ENCODE measurements at regions not wholly inside any gene's neighbourhood (a gene's known extent, or its start where the extent isn't known, plus 50 kb on each side); places are given as distances from the start of the nearest gene placed in this dataset.
"Not testable (repeated sequence)": the region's sequence is repeated elsewhere in the genome, so short reads cannot be mapped to it uniquely, and the experiment has no call there.

DNA sequence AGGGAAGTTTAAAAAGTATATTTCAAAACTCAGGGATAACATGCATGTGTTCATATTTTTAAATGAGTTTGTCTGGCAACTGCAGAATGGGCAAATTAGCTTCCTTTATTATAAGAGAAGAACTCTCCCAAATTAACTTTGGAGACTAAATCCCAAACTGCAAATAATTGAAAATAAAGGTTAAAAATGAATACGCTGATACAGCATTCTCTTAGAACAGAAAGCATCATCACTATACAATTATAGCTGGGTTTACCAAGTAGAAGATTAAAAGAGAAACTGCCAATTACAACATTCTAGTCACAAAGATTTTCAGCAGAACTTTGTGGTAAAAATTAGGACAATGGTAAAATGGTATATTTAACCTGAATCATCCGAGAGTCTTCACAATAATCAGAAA is 73.3 kb downstream of the OLFM4 start:
- Mint-ChIP-seq H3K9me3 (ENCODE audit: low read depth) (no peaks in the 10 kb centered on the region), H3K36me3 (no peaks in the 10 kb centered on the region), H3K27ac (no peak overlapping the region), H3K27me3 (no peaks in the 10 kb centered on the region), H3K4me3 (no peak overlapping the region), H3K4me1 (no peaks in the 10 kb centered on the region)
- ATAC-seq (no peak), DNase-seq (no peak)
- CTCF ChIA-PET = no interaction called here

DNA sequence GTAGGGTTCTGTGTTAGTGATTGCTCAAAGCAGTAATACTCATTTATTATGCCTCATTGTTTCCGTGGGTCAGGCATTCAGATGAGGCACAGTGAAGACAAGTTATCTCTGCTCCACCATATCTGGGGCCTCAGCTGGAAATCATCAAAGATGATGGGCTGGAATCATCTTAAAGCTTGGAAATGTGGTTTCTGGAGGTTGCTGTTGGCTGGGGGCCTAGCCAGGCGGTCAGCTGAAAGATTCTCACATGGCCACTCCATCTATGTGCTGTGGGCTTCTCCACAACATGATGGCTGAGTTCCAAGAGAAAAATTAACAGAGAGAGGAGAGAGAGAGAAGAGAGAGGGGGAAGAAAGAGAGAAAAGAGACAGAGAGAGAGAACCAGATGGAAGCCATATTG is 75.5 kb downstream of the OLFM4 start:
- no peak for DNase-seq

DNA sequence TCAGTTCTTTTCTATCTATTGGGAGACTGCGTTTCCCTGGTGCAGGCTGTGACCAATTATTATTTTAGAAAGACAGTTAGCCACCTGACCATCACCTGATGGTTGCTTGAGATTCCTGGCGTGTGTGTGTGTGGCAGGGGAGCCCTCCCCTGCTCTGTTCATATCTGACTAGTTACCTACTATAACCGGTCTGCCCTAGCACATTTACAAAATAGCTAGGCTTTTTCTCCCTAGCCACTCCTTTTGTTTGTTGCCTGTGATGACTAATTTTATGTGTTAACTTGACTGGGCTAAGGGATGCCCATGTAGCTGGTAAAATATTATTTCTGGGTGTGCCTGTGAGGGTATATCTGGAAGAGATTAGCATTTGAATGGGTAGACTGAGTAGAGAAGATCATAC is 76.9 kb downstream of the OLFM4 start:
- Mint-ChIP-seq H3K27me3 (no peaks in the 10 kb centered on the region), H3K4me3 (no peak overlapping the region), H3K36me3 (no peaks in the 10 kb centered on the region), H3K9me3 (ENCODE audit: low read depth) (no peaks in the 10 kb centered on the region), H3K27ac (no peak overlapping the region), H3K4me1 (no peaks in the 10 kb centered on the region)
- CTCF ChIA-PET = no interaction called here
- DNase-seq (no peak), ATAC-seq (no peak)

More for the DNA sequence above, 75.5 kb downstream of the OLFM4 start:
- CTCF ChIA-PET = no interaction called here
- no peaks in the 10 kb centered on the region for H3K36me3 Mint-ChIP-seq
- H3K27ac Mint-ChIP-seq = no peak overlapping the region
- no peak for ATAC-seq
- no peaks in the 10 kb centered on the region for H3K27me3 Mint-ChIP-seq
- H3K4me1 Mint-ChIP-seq = no peaks in the 10 kb centered on the region
- H3K4me3 Mint-ChIP-seq = no peak overlapping the region
- no peaks in the 10 kb centered on the region for H3K9me3 Mint-ChIP-seq (ENCODE audit: low read depth)

DNA sequence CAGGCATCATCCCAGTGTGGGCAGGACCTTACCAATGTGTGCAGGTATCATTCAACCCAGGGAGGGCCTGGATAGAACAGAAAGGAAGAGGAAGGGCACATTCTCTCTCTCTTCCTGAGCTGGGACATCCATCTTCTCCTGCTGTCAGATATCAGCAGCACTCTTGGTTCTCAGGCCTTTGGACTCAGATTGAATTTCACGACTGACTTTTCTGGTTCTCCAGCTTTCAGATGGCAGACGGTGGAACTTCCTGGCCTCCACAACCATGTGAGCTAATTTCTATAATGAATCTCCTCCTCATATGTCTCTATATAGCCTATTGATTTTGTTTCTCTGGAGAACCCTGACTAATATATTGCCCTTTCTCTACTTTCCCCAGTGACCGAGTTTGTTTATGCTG is 77.3 kb downstream of the OLFM4 start:
- Mint-ChIP-seq H3K27ac (no peak overlapping the region), H3K27me3 (no peaks in the 10 kb centered on the region), H3K4me1 (no peaks in the 10 kb centered on the region), H3K9me3 (ENCODE audit: low read depth) (no peaks in the 10 kb centered on the region), H3K4me3 (no peak overlapping the region), H3K36me3 (no peaks in the 10 kb centered on the region)
- CTCF ChIA-PET = no interaction called here
- ATAC-seq (no peak), DNase-seq (no peak)

DNA sequence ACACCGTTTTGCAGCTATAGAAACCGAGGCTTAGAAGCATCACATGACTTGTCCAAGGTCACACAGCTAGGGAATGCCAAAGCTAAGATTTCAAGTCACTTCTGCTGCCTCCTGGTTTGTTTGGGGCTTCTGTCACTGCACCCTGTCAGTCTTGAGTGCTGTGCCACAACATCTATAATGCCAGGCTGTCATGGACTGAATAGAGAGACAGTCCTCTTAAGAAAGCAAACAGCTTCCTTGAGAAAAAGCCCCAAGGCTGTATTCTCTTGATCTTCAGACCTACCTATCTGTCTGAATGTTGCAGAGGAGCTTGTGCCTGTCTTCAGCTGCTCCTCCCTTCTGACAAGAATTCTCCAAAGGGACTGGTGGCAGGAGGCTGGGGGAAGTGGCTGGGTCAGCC is 81.6 kb downstream of the OLFM4 start:
- no peaks in the 10 kb centered on the region for H3K36me3 Mint-ChIP-seq
- no peak for DNase-seq
- no peak overlapping the region for H3K4me3 Mint-ChIP-seq
- no peak overlapping the region for H3K27ac Mint-ChIP-seq
- H3K27me3 Mint-ChIP-seq = no peaks in the 10 kb centered on the region
- CTCF ChIA-PET = no interaction called here
- no peaks in the 10 kb centered on the region for H3K4me1 Mint-ChIP-seq
- ATAC-seq = no peak
- no peaks in the 10 kb centered on the region for H3K9me3 Mint-ChIP-seq (ENCODE audit: low read depth)

DNA sequence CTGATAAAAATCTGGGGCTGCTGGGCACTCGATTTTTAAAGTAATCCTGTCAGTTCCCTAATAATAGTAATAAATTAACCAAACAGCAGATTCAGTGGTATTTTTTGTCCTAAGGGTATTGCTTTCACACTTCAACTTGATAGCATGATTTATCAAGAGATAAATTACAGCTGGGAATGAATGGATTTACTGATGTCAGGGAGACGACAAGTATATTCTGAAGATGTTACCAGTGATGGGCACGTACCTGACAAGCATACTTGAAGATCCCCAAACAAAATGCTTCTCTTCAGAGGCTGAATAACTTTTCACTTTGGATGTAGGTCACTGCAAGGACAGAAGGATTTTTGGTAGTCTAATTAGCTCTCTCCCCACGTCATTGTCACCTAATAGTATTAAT is 82.0 kb downstream of the OLFM4 start:
- ATAC-seq (no peak), DNase-seq (no peak)
- no peak overlapping the region for H3K4me3 Mint-ChIP-seq
- H3K27ac Mint-ChIP-seq = no peak overlapping the region
- no peaks in the 10 kb centered on the region for H3K9me3 Mint-ChIP-seq (ENCODE audit: low read depth)
- H3K27me3 Mint-ChIP-seq = no peaks in the 10 kb centered on the region
- H3K36me3 Mint-ChIP-seq = no peaks in the 10 kb centered on the region
- no peaks in the 10 kb centered on the region for H3K4me1 Mint-ChIP-seq
- CTCF ChIA-PET = no interaction called here

DNA sequence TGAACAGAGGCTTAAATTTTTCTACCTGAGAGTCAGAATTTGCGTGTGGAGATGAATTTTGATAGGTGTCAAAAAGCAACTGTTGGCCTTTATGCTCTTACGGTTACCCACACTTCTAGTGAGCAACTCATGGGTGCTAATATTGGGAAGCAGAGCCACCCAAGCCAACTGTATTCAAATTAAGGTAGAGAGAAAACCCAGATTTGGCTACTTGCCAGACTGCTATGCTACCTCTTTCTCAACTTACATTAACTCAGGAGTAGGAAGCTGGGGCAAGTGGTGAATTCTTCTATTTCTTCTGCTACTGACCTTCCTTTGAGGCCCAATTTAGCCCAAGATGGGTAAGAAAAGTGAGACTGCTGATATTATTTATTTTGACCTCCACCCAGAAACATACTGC is 83.9 kb downstream of the OLFM4 start:
- no peak overlapping the region for H3K4me3 Mint-ChIP-seq
- CTCF ChIA-PET = no interaction called here
- no peak overlapping the region for H3K27ac Mint-ChIP-seq

DNA sequence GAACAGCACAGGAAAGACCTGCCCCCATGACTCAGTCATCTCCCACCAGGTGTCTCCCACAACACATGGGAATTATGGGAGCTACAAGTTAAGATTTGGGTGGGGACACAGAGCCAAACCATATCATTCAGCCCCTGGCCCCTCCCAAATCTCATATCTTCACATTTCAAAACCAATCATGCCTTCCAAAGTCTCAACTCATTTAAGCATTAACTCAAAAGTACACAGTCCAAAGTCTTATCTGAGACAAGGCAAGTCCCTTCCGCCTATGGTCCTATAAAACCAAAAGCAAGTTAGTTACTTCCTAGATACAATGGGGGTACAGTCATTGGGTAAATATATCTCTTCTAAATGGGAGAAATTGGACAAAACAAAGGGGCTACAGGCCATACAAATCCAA is 88.4 kb downstream of the OLFM4 start:
- H3K9me3 Mint-ChIP-seq (ENCODE audit: low read depth); H3K4me3 Mint-ChIP-seq; CTCF ChIA-PET; H3K27me3 Mint-ChIP-seq; H3K36me3 Mint-ChIP-seq; ATAC-seq; H3K4me1 Mint-ChIP-seq; H3K27ac Mint-ChIP-seq; DNase-seq: not testable (repeated sequence)

More for the DNA sequence above, 83.9 kb downstream of the OLFM4 start:
- ATAC-seq (no peak), DNase-seq (no peak)
- no peaks in the 10 kb centered on the region for H3K4me1 Mint-ChIP-seq
- H3K27me3 Mint-ChIP-seq = no peaks in the 10 kb centered on the region
- no peaks in the 10 kb centered on the region for H3K36me3 Mint-ChIP-seq
- no peaks in the 10 kb centered on the region for H3K9me3 Mint-ChIP-seq (ENCODE audit: low read depth)

DNA sequence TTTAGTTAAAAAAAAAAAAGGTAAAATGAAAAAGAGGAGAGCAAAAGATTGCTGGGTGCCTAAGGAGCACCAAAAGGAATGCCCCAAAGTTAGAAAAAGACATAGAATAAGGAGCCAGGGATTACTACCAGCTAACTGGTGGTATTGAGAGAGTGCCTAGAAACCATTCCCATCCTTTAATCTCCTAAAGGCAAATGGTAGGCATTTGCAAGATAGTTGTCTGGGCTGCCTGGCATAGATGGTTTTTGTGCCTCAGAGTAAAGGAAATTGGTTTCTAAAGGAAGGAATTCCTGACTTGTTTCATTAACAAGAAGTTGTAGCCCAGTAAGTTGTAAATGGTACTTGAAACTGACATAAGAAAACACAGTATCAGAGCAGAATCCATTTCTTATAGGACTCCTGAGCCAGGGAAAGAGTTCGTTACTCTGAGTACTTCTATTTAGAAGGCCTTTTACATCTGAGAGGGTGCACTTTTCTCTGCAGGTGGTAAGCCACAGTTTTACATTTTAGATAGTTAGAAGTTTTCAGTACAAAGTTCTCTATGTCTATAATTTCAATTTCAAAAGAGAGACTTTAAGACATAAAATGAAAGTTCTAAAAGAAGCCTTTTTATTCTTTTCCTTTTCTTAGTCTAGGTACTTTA is 92.6 kb downstream of the OLFM4 start:
- Mint-ChIP-seq H3K27ac (no peak overlapping the region), H3K36me3 (no peaks in the 10 kb centered on the region), H3K4me1 (no peaks in the 10 kb centered on the region), H3K9me3 (ENCODE audit: low read depth) (no peaks in the 10 kb centered on the region), H3K4me3 (no peak overlapping the region), H3K27me3 (no peaks in the 10 kb centered on the region)
- ATAC-seq (no peak), DNase-seq (no peak)
- CTCF ChIA-PET = no interaction called here

DNA sequence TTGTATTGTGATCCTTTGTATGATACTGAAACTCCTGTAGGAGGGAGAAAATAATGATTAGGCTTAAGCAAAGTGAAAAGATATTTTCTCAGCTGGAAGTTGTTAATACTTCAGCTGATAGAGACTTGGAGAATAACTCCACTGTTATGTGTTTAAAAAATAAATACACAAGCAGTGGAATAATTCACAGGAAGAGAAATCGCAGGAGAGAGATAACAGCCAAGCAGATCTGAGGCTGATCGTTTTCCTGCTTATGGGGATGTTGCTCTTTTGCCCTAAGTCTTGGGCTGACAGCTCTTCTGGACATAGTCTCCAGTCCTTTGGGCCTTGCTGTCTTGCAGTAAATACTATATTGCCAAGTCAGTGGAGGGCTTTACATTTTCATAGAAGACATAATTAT is 93.3 kb downstream of the OLFM4 start:
- Mint-ChIP-seq H3K9me3 (ENCODE audit: low read depth) (no peaks in the 10 kb centered on the region), H3K27me3 (no peaks in the 10 kb centered on the region), H3K4me3 (no peak overlapping the region), H3K27ac (no peak overlapping the region), H3K36me3 (no peaks in the 10 kb centered on the region), H3K4me1 (no peaks in the 10 kb centered on the region)
- DNase-seq = no peak
- CTCF ChIA-PET = no interaction called here
- ATAC-seq = no peak

DNA sequence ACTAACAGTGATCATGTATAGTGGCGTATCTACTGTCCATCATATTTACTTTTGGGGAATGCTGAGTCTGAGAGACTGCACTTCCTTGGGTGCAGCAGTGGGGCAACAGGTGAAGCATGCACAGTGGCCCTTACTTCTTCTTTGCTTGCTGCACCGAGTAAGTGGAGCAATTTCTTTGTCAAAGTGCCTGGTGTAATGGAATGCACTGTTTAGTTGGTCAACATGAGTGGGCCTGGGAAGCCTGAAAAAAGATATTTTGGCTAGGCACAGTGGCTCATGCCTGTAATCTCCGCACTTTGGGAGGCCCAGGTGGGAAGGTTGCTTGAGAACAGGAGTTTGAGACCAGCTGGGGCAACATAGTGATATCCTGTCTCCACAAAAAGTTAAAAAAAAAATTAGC is 94.9 kb downstream of the OLFM4 start:
- CTCF ChIA-PET = no interaction called here
- no peaks in the 10 kb centered on the region for H3K9me3 Mint-ChIP-seq (ENCODE audit: low read depth)
- DNase-seq = no peak
- no peaks in the 10 kb centered on the region for H3K36me3 Mint-ChIP-seq
- no peaks in the 10 kb centered on the region for H3K27me3 Mint-ChIP-seq
- ATAC-seq = no peak
- no peaks in the 10 kb centered on the region for H3K4me1 Mint-ChIP-seq
- no peak overlapping the region for H3K27ac Mint-ChIP-seq
- H3K4me3 Mint-ChIP-seq = no peak overlapping the region

DNA sequence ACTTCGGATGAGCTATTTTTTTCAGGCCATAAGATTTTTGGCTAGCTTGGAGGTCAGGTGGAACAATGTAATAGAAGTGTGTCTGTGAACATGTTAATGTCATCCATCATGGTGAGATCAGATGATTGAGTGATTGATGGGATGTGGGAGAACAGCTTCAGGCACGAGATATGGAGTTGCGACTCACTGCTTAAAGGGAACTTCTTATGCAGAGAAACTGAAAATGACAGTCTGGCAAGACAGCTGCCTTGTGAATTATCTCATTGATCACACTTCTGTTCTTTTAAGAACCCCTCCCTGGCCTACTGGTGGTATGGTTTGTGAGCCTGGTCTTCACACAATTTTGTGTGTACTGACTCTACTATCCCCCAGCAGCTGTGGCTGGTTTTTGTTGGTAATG is 96.0 kb downstream of the OLFM4 start:
- ATAC-seq = no peak
- Mint-ChIP-seq H3K27ac (no peak overlapping the region), H3K36me3 (no peaks in the 10 kb centered on the region), H3K9me3 (ENCODE audit: low read depth) (no peaks in the 10 kb centered on the region), H3K4me1 (no peaks in the 10 kb centered on the region), H3K4me3 (no peak overlapping the region), H3K27me3 (no peaks in the 10 kb centered on the region)
- CTCF ChIA-PET = no interaction called here
- DNase-seq = no peak

DNA sequence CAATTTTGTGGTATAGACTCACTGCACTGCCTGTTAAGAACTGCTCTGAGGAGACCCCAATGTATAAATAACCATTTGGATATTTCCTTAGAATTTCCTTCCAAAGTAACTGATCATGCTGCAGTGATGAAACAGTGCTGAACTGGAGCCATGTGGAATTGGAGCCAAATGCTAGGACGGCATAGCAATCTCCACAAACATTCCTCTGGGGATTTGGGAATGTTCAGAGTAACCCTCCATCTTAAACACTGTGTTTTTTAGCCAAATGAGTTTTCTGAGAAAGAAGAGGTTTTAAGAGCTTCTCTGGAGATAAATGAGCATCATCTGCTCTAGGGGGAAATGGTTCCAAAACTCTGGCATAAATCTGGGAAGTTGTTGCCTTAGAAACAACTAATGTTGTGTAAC is 98.2 kb downstream of the OLFM4 start:
- ATAC-seq (no peak), DNase-seq (no peak)
- H3K9me3 Mint-ChIP-seq (ENCODE audit: low read depth) = no peaks in the 10 kb centered on the region
- H3K27ac Mint-ChIP-seq = no peak overlapping the region
- no peaks in the 10 kb centered on the region for H3K4me1 Mint-ChIP-seq
- H3K4me3 Mint-ChIP-seq = no peak overlapping the region
- H3K36me3 Mint-ChIP-seq = no peaks in the 10 kb centered on the region
- no peaks in the 10 kb centered on the region for H3K27me3 Mint-ChIP-seq
- CTCF ChIA-PET = no interaction called here

DNA sequence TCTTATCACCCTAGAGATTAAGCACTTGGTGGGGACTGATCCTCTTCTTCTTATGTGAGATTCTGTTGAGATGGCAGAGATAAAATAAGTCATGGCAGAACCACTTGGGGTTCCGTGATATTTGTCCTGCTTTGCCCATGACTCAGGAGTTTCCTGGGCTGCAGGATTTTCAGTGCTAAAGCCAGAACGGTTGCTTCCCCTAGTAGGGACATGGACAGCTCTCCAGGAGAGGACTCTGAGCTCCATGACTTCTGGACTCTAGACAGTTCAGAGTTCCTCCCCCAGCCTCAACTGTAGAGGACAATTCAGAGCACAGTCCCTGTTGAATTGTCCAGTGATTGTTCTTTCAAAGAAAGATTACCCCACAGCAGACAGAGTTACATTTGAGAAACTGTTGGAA is 98.8 kb downstream of the OLFM4 start:
- no peaks in the 10 kb centered on the region for H3K27me3 Mint-ChIP-seq
- no peak overlapping the region for H3K27ac Mint-ChIP-seq
- no peaks in the 10 kb centered on the region for H3K36me3 Mint-ChIP-seq
- H3K4me1 Mint-ChIP-seq = no peaks in the 10 kb centered on the region
- no peak overlapping the region for H3K4me3 Mint-ChIP-seq
- ATAC-seq (no peak), DNase-seq (no peak)
- no peaks in the 10 kb centered on the region for H3K9me3 Mint-ChIP-seq (ENCODE audit: low read depth)
- CTCF ChIA-PET = no interaction called here

DNA sequence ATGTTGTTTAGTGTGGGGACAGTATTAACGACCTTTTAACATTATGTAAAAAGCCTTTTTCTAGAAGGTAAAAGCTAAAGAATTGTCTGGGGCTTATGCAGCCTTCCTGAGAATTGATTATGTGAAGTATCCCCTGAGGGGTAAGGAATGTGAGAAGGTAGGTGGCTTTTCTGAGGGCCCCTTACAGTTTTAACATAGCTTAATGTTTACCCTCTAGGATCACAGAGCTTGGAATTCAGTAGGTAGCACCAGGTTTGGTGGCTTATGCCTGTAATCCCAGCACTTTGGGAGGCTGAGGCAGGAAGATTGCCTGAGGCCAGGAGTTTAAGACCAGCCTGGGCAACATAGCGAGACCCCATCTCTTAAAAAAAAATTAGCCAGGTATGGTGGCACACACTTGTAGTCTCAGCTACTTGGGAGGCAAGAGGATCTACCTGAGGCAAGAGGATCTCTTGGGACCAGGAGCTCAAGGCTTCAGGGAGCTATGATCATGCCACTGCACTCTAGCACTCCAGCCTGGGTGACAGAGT is 101.3 kb downstream of the OLFM4 start:
- H3K36me3 Mint-ChIP-seq = no peaks in the 10 kb centered on the region
- H3K27me3 Mint-ChIP-seq = no peaks in the 10 kb centered on the region
- no peaks in the 10 kb centered on the region for H3K9me3 Mint-ChIP-seq (ENCODE audit: low read depth)
- no peak overlapping the region for H3K27ac Mint-ChIP-seq
- no peaks in the 10 kb centered on the region for H3K4me1 Mint-ChIP-seq
- no peak overlapping the region for H3K4me3 Mint-ChIP-seq
- DNase-seq (no peak), ATAC-seq (no peak)
- CTCF ChIA-PET = no interaction called here
